B cell (primary cell): ENCODE measurements at regions not wholly inside any gene's neighbourhood (a gene's known extent, or its start where the extent isn't known, plus 50 kb on each side); places are given as distances from the start of the nearest gene placed in this dataset.

ENCODE experiments used
- CTCF ChIP-seq: fragments of 200-600 bp; IDR thresholded peaks from one replicate; pipeline ENCODE4 v1.8.0; 2022; ENCODE audit warnings: antibody characterized with exemption, mild to moderate bottlenecking
- EZH2 ChIP-seq: IDR thresholded peaks from 2 replicates; pipeline ENCODE4 v1.6.1; 2012; ENCODE audit warnings: borderline replicate concordance, low read depth, mild to moderate bottlenecking, moderate library complexity, low read length; ENCODE audit not compliant: insufficient read depth, poor library complexity, severe bottlenecking

- TF ChIP-seq CTCF (no peak), EZH2 (no peak)
Observed at GRCh38 chr15:60191016-60191415, 186.9 kb downstream of the FOXB1 start.
